Amygdala (tissue), 56 donors: ENCODE measurements at regions not wholly inside any gene's neighbourhood (a gene's known extent, or its start where the extent isn't known, plus 50 kb on each side); places are given as distances from the start of the nearest gene placed in this dataset.
A peak's percentile ranks its signal among the peaks of the same experiment; 100 is the strongest.

Source experiments
- DNase-seq, 56 donors: peaks; one replicate each; lab custom pipeline; 2025; lab: John Stamatoyannopoulos, UW

DNA sequence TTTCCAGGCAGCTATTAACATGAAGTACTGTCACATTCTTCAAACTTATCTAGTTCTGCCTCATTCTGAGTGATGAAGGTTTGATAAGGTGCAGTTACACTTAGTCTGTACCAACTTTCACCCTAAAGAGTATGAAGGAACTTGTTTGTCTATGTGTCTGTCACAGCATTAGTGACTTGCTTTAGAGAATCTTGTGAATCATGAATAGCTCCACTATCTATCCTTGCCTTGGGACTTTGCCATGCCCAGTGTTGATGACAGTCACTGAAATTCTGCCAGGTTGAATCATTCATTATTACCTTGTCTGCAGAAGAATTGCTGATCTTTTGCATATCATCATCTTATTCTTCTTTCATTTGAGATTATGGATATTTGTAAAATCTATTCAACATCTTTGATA, 50.9 kb upstream of the A1CF start:
- no peak for DNase-seq

DNA sequence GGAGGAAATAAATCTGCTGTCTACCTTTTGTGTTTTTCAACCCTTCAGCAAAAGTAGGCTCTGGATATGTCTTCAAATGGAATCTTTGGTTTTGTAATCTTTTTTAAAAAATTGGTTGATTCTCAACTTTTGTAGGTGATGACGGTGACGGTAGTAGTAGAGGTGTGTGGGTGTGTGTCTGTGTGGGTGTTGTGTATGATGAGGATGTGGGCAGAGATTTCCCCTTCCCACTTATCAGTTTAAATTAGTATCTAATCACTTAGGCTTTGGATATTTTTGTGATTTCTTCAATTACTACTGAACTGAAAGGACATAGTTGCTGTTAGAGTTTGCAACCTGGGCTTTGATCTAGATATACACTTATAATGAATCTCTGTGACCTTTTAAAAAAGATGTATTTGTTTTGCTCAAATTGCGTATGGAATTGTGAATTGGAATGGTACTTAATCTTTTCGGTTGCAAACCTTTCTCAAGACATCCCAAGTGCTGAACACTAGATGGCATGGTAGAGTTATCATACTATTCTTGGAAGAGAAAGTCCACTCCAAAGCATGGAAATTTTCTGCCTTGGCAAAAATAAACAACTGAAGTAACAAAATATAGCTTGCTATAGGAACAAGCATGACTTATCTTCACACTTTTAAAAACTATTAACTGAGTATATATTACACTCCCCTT, 51.9 kb upstream of the A1CF start:
- no peak for DNase-seq

GRCh38 chr10:50941629-50942028, 56.2 kb upstream of the A1CF start:
- DNase-seq: no peak

- DNase-seq: no peak
Observed at GRCh38 chr10:50946991-50947781, 61.8 kb upstream of the A1CF start.

DNA sequence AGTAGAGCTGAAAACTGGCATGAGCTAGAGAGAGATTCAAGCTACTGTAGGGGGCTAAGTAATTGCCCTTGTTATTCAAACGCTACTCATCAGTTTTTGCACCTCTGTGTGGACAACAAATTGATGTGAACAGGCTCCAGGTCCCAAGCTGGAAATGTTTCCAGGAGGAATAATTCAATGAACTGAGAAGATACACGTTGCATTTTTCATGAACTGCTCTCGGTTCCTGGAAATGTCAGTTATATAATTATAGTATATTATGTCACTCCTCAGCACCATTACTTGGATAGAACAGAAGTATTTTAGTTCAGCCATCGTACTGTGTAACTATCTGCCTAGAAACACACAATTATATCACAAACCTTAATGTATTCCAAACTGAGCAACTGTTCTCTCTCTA, 65.9 kb upstream of the A1CF start:
- DNase-seq: no peak

DNA sequence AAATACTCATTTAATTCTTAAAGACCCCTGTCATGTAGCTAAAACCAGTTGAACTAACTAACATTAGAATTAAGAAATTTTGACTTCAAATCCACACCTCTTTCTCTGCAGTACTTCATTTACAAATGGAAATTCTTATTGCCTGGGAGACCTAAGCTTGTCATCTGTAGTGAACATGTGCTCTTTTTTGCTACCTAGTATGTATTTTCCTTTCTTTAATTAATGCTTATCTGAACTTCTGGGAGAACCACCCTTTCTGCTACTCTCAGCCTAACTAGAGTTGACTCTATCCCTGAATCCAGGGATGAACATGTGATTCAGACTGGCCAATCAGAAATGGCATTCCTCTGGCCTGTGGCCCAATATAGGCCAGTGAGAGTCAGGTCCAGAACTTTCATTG, 75.9 kb upstream of the A1CF start:
- DNase-seq: no peak

GRCh38 chr10:50963063-50963462, 77.6 kb upstream of the A1CF start:
- no peak for DNase-seq

DNA sequence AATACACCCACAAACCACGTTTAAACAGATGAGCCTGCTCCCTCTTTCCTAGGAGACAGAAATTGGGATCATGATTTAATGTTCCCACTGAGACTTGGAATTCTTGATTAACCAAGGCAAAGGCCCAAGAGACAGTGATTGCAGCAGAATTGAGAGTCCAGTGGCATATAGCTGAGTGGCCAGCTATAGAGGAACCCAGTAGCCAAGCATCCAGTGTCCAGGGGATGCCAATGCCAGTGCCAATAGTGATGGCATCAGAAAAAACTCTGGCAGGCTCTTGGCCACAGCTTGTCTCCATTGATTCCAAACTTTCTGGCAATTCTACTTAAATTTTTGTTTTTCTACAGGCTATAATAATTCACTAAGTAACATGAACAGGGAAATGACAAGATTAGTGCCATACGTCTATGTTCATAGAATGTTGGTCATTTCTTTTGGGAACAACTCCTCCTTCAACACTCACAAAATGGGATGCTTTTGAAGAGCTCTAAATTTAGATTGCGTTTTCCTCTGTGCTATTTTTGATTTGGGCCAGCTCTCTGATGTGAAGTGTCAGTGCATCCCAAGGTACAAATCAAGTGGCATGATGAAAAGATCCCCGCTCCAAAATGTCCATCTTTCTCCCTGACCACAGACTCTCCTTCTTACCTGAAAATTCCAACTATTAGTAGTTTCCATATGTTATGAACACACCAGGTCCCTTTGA, 83.1 kb upstream of the A1CF start:
- DNase-seq: no peak

DNA sequence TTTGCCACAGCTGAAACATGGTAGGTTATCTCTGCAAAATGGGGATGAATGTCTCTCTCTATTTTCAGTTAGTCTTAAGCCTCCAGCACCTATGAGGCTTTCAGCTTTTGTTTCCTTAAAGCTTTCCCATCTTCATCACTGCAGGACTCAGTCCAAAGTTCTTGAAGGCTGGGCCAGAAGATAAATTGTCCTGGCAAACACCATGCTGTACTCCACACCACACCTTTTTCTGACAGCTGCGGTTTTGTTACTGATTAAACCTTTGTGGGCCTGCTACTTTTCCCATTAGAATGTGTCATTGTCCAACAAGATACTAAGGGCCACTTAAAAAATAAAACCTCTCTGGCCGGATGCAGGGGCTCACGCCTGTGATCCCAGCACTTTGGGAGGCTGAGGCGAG, 87.2 kb upstream of the A1CF start:
- DNase-seq: no peak

DNA sequence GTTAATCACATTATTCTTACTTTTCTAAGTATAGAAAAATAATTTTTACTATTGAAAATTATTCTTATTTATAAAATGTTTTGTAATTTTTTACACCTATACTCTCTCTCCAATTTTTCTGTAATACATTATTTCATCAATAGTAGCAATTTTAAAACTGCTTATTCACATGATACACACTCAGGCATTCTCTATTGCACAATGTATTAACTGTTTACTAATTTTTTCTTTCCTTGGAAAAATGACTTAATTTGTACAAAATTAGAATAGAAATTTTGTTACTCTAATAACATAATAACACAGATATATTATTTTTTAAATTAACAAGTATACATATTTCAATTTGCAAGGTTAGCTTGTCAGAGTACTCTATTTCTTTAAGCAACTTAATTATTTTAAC, 92.9 kb upstream of the PRKG1 start:
- no peak for DNase-seq

DNA sequence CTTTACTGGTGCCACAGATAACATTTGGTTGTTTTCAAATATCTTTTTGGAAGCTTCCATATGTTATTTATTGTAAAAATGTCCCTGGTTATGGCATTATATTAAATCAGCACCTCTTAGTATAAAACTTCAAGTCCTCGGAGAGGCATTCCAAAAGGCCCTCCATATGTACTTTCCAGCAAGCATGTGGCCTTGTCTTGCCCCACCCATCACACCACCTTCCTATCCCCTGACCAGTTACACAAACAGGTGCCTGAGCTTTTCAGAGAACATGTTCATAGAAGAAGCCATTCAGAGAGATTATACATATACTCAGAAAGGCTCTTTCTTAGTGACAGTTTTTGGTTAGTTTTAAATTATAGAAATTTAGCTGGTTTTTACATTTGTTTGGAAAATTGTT, 92.4 kb upstream of the PRKG1 start:
- DNase-seq: no peak

GRCh38 chr10:50982989-50983388, 91.3 kb upstream of the PRKG1 start:
- DNase-seq: no peak

GRCh38 chr10:50987934-50988333, 86.4 kb upstream of the PRKG1 start:
- DNase-seq: no peak

- DNase-seq: no peak
Observed at GRCh38 chr10:50988792-50989191, 85.5 kb upstream of the PRKG1 start.

GRCh38 chr10:50990568-50991455, 83.5 kb upstream of the PRKG1 start:
- DNase-seq: peak in 3 of 56 donors; percentile 1 to 22 (median 3)

- peak in 2 of 56 donors; percentile 2 to 8 for DNase-seq
Observed at GRCh38 chr10:50991456-50992355, 82.6 kb upstream of the PRKG1 start.

DNA sequence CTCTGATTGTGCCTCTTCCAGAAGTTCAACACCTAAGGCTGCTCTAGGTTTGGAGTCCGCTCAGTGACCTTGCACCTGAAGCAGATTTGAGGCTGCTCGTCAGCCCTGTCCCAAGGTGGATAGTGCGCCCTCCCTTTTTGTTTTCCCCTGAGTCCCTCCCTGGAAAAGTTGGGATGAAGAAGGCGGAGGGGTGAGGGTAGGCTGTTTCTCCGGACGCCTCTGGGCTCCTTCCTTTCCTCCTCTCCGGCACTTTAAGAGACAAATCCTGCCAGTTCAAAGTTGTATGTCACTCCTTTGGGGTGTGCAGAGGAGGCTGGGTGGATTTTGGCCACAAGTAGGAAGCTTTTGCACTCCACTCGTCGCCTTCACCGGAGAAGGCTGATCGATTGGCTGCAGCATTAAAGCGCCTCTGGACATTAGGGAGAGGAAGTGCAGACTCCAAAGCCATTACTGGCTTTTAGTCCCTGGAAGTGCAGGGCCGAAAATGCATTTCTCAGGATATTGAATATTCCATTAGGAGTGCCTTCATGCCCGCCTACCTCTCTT, 81.9 kb upstream of the PRKG1 start:
- DNase-seq: no peak

DNA sequence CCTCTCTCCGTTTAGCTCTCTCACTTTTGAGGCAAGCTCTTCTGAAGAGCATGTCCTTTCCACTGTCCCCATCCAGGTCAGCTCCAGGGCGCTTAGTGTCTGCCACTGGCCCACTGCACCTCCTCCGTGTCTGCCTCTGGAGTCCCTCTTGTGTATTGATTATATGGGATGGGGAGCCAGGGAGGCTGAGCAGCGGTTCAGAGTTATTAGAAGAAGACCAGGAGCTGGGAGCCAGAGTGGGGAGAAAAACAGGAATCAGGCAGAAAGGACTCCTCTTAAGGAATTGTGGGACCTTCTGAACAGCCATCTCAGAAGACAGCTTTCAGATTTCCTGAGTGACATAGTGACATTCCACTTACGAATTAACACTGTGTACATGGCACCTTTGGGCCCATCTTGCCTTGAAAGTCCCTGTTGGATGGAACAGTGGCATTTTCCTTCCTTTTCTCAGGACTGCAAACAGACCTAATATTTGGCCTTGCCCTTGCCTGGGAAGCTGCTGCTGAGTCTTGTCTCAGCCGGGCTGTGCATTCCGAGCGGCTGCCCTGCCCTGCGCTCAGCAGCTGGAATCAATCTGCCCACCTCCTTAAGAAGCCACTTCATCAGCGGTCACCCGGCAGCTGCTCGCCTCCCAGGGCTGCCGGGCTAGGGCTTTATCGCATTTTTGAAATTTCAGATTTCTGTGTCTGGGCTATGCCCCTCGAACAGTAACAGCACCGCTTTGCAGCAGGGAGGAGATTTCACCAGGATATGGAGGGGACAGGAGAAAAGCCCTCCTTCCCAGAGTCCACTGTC, 81.1 kb upstream of the PRKG1 start:
- DNase-seq: no peak
